H9 (cell line): ENCODE measurements at regions not wholly inside any gene's neighbourhood (a gene's known extent, or its start where the extent isn't known, plus 50 kb on each side); places are given as distances from the start of the nearest gene placed in this dataset.

Experiments
- DNase-seq: peaks from one replicate; pipeline ENCODE4 v3.0.0-alpha.2; 2017
- H2AFZ ChIP-seq: one replicate; pipeline ENCODE4 v1.6.1; 2013; ENCODE audit warnings: mild to moderate bottlenecking, low read length, control low read depth, moderate library complexity
- H2AK5ac ChIP-seq: 2 replicates; pipeline ENCODE4 v1.6.1; 2013; ENCODE audit warnings: low read length, control low read depth, mixed read lengths; ENCODE audit not compliant: insufficient read length
- H2BK120ac ChIP-seq: one replicate; pipeline ENCODE4 v1.6.1; 2013; ENCODE audit warnings: low read depth, mild to moderate bottlenecking, low read length, control low read depth, inconsistent platforms; ENCODE audit not compliant: poor library complexity, severe bottlenecking
- H2BK12ac ChIP-seq: 2 replicates; pipeline ENCODE4 v1.6.1; 2013; ENCODE audit warnings: low read length, control low read depth, mixed read lengths, low read depth; ENCODE audit not compliant: insufficient read length
- H2BK15ac ChIP-seq: 2 replicates; pipeline ENCODE4 v1.6.1; 2013; ENCODE audit warnings: low read depth, low read length, control low read depth
- H2BK20ac ChIP-seq: one replicate; pipeline ENCODE4 v1.6.1; 2013; ENCODE audit warnings: low read depth, mild to moderate bottlenecking, low read length, control low read depth, inconsistent platforms; ENCODE audit not compliant: poor library complexity, severe bottlenecking
- H2BK5ac ChIP-seq: 2 replicates; pipeline ENCODE4 v1.6.1; 2013; ENCODE audit warnings: low read length, control low read depth, mixed read lengths; ENCODE audit not compliant: insufficient read length
- H3K14ac ChIP-seq: 2 replicates; pipeline ENCODE4 v1.6.1; 2013; ENCODE audit warnings: low read length, control low read depth; ENCODE audit not compliant: insufficient read depth
- H3K18ac ChIP-seq: 2 replicates; pipeline ENCODE4 v1.6.1; 2013; ENCODE audit warnings: low read depth, mild to moderate bottlenecking, mixed read lengths, low read length, control low read depth; ENCODE audit not compliant: insufficient read length
- H3K23ac ChIP-seq: 2 replicates; pipeline ENCODE4 v1.6.1; 2013; ENCODE audit warnings: low read length, control low read depth, mixed read lengths, low read depth; ENCODE audit not compliant: insufficient read length
- H3K23me2 ChIP-seq: 2 replicates; pipeline ENCODE4 v1.6.1; 2013; ENCODE audit warnings: low read depth, mild to moderate bottlenecking, mixed read lengths, low read length, control low read depth; ENCODE audit not compliant: insufficient read length, poor library complexity, severe bottlenecking
- H3K27ac ChIP-seq: 2 replicates; pipeline ENCODE4 v1.5.1; 2013; ENCODE audit warnings: low read length, control low read depth, mixed read lengths, low read depth; ENCODE audit not compliant: insufficient read length
- H3K27me3 ChIP-seq: 2 replicates; pipeline ENCODE4 v1.6.1; 2013; ENCODE audit warnings: low read length, control low read depth, inconsistent platforms; ENCODE audit not compliant: insufficient read depth
- H3K4ac ChIP-seq: 2 replicates; pipeline ENCODE4 v1.6.1; 2013; ENCODE audit warnings: low read depth, mild to moderate bottlenecking, control low read depth, inconsistent platforms, low read length, moderate library complexity
- H3K4me1 ChIP-seq: 2 replicates; pipeline ENCODE4 v1.6.1; 2013; ENCODE audit warnings: low read length, control low read depth, inconsistent platforms; ENCODE audit not compliant: insufficient read depth
- H3K4me2 ChIP-seq: 2 replicates; pipeline ENCODE4 v1.6.1; 2013; ENCODE audit warnings: low read length, control low read depth, mixed read lengths; ENCODE audit not compliant: insufficient read length, insufficient read depth
- H3K56ac ChIP-seq: 2 replicates; pipeline ENCODE4 v1.6.1; 2013; ENCODE audit warnings: low read depth, mild to moderate bottlenecking, mixed read lengths, low read length, control low read depth; ENCODE audit not compliant: insufficient read length
- H3K79me1 ChIP-seq: 2 replicates; pipeline ENCODE4 v1.6.1; 2013; ENCODE audit warnings: low read depth, mild to moderate bottlenecking, moderate library complexity, low read length, control low read depth, inconsistent platforms; ENCODE audit not compliant: insufficient read depth, poor library complexity, severe bottlenecking
- H3K79me2 ChIP-seq: 2 replicates; pipeline ENCODE4 v1.6.1; 2013; ENCODE audit warnings: low read length, control low read depth, inconsistent platforms; ENCODE audit not compliant: insufficient read depth
- H3K9ac ChIP-seq: 2 replicates; pipeline ENCODE4 v1.6.1; 2013; ENCODE audit warnings: low read length, control low read depth, mixed read lengths; ENCODE audit not compliant: insufficient read length; ENCODE audit errors: extremely low read depth
- H3K9me3 ChIP-seq: one replicate; pipeline ENCODE4 v1.6.1; 2013; ENCODE audit warnings: low read depth, low read length, inconsistent platforms; ENCODE audit not compliant: control insufficient read depth
- H3T11ph ChIP-seq: one replicate; pipeline ENCODE4 v1.6.1; 2013; ENCODE audit warnings: mild to moderate bottlenecking, low read length, control low read depth, inconsistent platforms
- H4K20me1 ChIP-seq: one replicate; pipeline ENCODE4 v1.6.1; 2013; ENCODE audit not compliant: control insufficient read depth, insufficient read length, insufficient read depth
- H4K5ac ChIP-seq: 2 replicates; pipeline ENCODE4 v1.6.1; 2013; ENCODE audit warnings: low read depth, mild to moderate bottlenecking, mixed read lengths, low read length, control low read depth; ENCODE audit not compliant: insufficient read length
- H4K8ac ChIP-seq: replicated peaks from 2 replicates; pipeline ENCODE4 v1.6.1; 2013; ENCODE audit warnings: low read length, control low read depth, mixed read lengths, low read depth; ENCODE audit not compliant: insufficient read length
- H4K91ac ChIP-seq: 2 replicates; pipeline ENCODE4 v1.6.1; 2013; ENCODE audit warnings: low read depth, mild to moderate bottlenecking, moderate library complexity, mixed read lengths, low read length, control low read depth; ENCODE audit not compliant: insufficient read length
- H3K27ac Mint-ChIP-seq, 3 experiments: 2 replicates in 2 of 3; 3 replicates in 1 of 3; pipeline ENCODE4 v1.8.0; 2020 to 2021; ENCODE audit warnings: mixed read lengths in 3 of 3, mild to moderate bottlenecking in 1 of 3, moderate library complexity in 1 of 3
- H3K27me3 Mint-ChIP-seq: 2 replicates; pipeline ENCODE4 v1.8.0; 2021; ENCODE audit warnings: low read depth, mild to moderate bottlenecking, moderate library complexity, mixed read lengths
- H3K36me3 Mint-ChIP-seq, 3 experiments: 2 replicates in 2 of 3; 3 replicates in 1 of 3; pipeline ENCODE4 v1.8.0; 2020 to 2021; ENCODE audit warnings: low read depth in 3 of 3, mixed read lengths in 3 of 3; ENCODE audit not compliant: insufficient read depth in 1 of 3
- H3K4me1 Mint-ChIP-seq, 2 experiments: 2 replicates each; pipeline ENCODE4 v1.8.0; 2020; ENCODE audit warnings: mixed read lengths in 2 of 2
- H3K4me3 Mint-ChIP-seq, 2 experiments: 2 replicates in 1 of 2; 3 replicates in 1 of 2; pipeline ENCODE4 v1.8.0; 2020 to 2021; ENCODE audit warnings: mild to moderate bottlenecking in 2 of 2, mixed read lengths in 2 of 2, moderate library complexity in 1 of 2
- H3K9me3 Mint-ChIP-seq, 2 experiments: 2 replicates in 1 of 2; 3 replicates in 1 of 2; pipeline ENCODE4 v1.8.0; 2020; ENCODE audit warnings: mild to moderate bottlenecking in 2 of 2, mixed read lengths in 2 of 2, moderate library complexity in 1 of 2
- TF ChIP-seq, protein P1 (sequence below): fragments of 200-600 bp; sonication (generic); conservative IDR thresholded peaks from 3 replicates; pipeline ENCODE4 v1.8.0; 2021; ENCODE audit warnings: antibody characterized with exemption, mild to moderate bottlenecking

DNA sequence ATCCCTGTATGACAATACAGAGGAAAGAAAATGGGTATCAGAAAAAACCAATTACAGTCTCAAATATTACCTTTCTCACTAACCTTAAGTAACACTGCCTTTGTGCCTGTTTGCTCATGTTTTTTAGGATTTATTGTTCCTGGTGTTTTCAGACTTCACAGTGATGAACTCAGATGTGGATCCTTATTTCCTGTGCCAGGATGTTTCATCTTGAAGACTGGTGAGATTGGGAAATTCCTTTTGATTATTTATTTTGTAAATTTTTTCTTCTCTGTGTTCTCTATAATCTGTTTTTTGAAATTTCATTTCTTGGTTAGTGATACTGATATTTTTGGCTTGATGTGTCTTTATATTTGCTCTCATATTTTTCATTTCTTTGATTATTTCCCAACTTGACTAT is 142.4 kb upstream of the GRIN3A start:
- no peaks in the 10 kb centered on the region for H4K20me1 ChIP-seq
- TF ChIP-seq, protein P1, sequence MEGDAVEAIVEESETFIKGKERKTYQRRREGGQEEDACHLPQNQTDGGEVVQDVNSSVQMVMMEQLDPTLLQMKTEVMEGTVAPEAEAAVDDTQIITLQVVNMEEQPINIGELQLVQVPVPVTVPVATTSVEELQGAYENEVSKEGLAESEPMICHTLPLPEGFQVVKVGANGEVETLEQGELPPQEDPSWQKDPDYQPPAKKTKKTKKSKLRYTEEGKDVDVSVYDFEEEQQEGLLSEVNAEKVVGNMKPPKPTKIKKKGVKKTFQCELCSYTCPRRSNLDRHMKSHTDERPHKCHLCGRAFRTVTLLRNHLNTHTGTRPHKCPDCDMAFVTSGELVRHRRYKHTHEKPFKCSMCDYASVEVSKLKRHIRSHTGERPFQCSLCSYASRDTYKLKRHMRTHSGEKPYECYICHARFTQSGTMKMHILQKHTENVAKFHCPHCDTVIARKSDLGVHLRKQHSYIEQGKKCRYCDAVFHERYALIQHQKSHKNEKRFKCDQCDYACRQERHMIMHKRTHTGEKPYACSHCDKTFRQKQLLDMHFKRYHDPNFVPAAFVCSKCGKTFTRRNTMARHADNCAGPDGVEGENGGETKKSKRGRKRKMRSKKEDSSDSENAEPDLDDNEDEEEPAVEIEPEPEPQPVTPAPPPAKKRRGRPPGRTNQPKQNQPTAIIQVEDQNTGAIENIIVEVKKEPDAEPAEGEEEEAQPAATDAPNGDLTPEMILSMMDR = no peak
- no peak overlapping the region for H3K4me3 Mint-ChIP-seq
- no peaks in the 10 kb centered on the region for H3K23me2 ChIP-seq
- H3K27me3 ChIP-seq = no peaks in the 10 kb centered on the region
- no peak overlapping the region for H3K4ac ChIP-seq
- no peak overlapping the region for H3K23ac ChIP-seq
- no peak overlapping the region for H3K27ac ChIP-seq
- H4K5ac ChIP-seq = no peak overlapping the region
- no peaks in the 10 kb centered on the region; a peak in 1 of 7 replicates for H3K36me3 Mint-ChIP-seq
- H4K8ac ChIP-seq = no peak overlapping the region
- H2BK20ac ChIP-seq = no peak overlapping the region
- no peak overlapping the region for H2AK5ac ChIP-seq
- no peak for DNase-seq
- no peak overlapping the region for H3K14ac ChIP-seq
- H2AFZ ChIP-seq = no peak overlapping the region
- no peak overlapping the region for H4K91ac ChIP-seq
- H3K27me3 Mint-ChIP-seq = no peaks in the 10 kb centered on the region; the same call in 1 of the 2 replicates
- no peak overlapping the region for H3T11ph ChIP-seq
- H3K9me3 ChIP-seq = no peaks in the 10 kb centered on the region
- no peak overlapping the region for H2BK5ac ChIP-seq
- H2BK120ac ChIP-seq = no peak overlapping the region
- no peaks in the 10 kb centered on the region for H3K79me1 ChIP-seq
- peaks cover 0 to 6% of the 10 kb centered on the region in 2 experiments; a peak in 3 of 4 replicates for H3K4me1 Mint-ChIP-seq
- H3K9me3 Mint-ChIP-seq = no peaks in the 10 kb centered on the region
- no peak overlapping the region for H3K27ac Mint-ChIP-seq
- no peak overlapping the region for H3K18ac ChIP-seq
- no peak overlapping the region for H3K9ac ChIP-seq
- H3K4me1 ChIP-seq = no peaks in the 10 kb centered on the region
- H3K4me2 ChIP-seq = no peak overlapping the region
- H3K56ac ChIP-seq = no peak overlapping the region
- H2BK15ac ChIP-seq = no peak overlapping the region
- no peaks in the 10 kb centered on the region for H3K79me2 ChIP-seq
- H2BK12ac ChIP-seq = no peak overlapping the region
